HG03575 (cell line): ENCODE measurements at regions not wholly inside any gene's neighbourhood (a gene's known extent, or its start where the extent isn't known, plus 50 kb on each side); places are given as distances from the start of the nearest gene placed in this dataset.

Source experiments
- ATAC-seq: cut with Tn5 transposase; IDR thresholded peaks from one replicate; pipeline ENCODE4 v1.9.1; 2021; ENCODE audit not compliant: unreplicated experiment, insufficient number of reproducible peaks, low FRiP score; ENCODE audit errors: extremely low read depth

GRCh38 chr3:168862466-168862865 lies 766.7 kb upstream of the GOLIM4 start:
- ATAC-seq = no peak

DNA sequence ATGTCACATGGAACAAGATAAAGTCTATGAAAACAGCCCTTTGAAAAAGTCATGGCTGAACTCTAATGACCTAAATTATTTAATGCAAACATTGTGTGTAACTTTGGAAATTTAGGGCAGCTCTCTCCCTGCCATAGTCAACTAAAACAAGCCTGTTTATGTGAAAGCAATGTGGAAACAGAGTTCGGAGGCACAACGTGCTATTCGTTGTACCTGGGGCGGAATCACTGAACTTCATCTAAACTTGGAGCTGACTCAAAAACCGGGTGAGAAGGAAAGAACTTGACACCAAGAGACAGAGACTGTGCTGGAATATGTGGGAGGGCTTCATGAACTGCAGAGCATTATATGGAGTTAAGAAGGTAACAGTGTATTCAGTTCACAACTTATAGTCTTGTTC lies 764.9 kb upstream of the GOLIM4 start:
- no peak for ATAC-seq

- ATAC-seq = no peak
These were observed 764.3 kb upstream of the GOLIM4 start for GRCh38 chr3:168860028-168860427.

DNA sequence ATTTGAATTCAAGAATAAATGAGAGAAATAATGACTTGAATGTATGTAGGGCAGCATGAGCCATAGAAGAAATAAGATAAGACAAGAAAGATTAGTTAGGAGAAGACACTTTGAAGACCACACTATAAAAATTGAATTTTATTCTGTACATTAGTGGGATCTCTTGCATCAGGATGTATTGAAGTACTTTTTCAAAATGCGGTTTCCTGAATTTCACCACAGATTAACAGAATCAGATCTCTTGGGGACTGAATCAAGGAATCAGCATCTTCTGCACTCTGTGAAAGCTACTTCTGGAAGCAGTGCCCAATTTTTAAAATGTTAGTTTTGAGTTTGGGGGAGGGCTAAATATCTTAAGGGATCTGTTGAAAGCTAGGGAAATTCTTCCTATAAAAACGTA lies 763.9 kb upstream of the GOLIM4 start:
- ATAC-seq = no peak

- ATAC-seq = no peak
These were observed 763.4 kb upstream of the GOLIM4 start for GRCh38 chr3:168859143-168859542.

- no peak for ATAC-seq
These were observed 762.6 kb upstream of the GOLIM4 start for GRCh38 chr3:168858327-168858726.

- no peak for ATAC-seq
These were observed 754.4 kb upstream of the GOLIM4 start for GRCh38 chr3:168850109-168850508.

DNA sequence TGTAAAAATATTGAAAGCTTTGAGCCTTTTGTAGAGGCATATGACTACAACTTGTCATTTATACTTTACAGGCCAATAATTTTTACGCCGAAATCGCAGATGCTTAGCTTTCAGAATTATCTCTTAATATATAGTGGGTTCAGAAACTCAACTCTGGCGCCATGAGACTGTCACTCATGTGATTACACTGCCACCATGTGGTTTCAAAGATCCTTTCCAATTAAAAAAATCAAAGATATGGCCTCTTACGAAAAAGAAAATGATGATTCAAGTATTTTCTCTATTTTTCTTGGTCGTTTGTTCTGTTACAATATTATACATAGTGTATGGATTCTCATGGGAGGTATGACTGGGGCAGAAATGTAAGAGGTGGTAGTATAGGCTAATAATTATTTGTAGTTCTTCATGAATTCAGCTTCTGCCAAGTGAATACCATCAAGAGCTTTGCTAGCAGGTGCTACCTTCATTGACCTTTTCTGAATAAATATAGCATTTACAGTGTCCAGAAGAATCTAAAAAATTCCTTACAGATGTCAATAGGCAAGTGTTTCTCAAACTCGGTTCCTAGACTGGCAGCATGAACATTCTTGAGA lies 751.7 kb upstream of the GOLIM4 start:
- ATAC-seq = no peak

DNA sequence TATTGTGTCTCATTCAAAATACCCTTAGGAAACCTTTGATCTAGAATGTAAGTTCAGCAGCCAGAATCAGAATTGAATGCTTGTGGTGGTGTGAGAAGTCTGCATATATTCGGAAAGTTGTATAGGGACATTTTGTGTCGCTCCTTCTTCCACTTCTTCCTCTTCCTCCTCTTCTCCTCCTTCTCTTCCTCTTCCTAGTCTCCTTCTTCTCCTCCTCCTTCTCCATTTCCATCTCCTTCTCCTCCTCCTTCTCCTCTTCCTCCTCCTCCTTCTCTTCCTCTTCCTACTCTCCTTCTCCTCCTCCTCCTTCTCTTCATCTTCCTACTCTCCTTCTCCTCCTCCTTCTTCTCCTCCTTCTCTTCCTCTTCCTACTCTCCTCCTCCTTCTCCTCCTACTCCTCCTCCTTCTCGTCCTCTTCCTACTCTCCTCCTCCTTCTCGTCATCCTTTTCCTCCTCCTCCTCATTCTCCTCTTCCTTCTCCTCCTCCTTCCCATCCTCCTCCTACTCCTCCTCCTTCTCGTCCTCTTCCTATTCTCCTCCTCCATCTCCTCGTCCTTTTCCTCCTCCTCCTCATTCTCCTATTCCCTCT lies 749.3 kb upstream of the GOLIM4 start:
- no peak for ATAC-seq

GRCh38 chr3:168844472-168844871 lies 748.7 kb upstream of the GOLIM4 start:
- no peak for ATAC-seq

DNA sequence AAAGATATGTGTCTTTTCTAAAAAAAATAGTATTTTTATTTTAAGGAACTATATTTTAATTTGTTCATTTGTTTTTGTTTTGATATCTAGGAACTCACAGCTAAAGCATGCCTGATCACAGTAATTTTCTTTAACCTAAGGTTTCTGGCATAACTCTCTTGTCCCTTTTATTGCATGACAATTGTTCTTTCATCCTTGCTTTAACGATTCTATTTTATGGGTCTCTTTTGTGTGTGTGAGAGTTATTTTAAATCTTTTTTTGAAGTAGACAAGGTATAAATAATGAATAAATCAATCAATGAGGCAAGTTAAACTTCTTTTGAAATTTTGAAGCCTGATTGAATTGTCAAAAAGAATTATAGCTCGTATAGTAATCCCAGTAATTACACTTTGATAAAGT lies 747.8 kb upstream of the GOLIM4 start:
- no peak for ATAC-seq

DNA sequence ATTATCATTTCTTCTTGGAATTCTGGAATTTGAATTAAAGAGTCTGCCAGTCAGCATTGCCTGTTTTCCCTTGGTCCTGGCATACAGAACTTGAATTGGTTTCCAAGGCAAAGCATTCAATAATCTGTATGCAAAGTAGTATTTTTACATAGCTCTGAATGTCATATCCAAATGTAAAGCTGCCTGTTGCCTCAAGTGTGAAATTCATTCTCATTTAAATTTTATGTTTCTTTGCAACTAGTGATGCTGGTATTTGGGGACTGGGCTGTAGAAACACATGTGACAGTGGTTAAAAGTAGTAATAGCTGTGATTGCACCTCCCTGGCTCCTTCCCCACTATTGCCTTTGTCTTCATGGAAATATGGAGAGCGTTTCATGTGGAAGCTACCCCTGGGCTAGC lies 743.9 kb upstream of the GOLIM4 start:
- ATAC-seq = no peak

- ATAC-seq = no peak
These were observed 738.8 kb upstream of the GOLIM4 start for GRCh38 chr3:168834558-168834957.

- no peak for ATAC-seq
These were observed 733.2 kb upstream of the GOLIM4 start for GRCh38 chr3:168828943-168829342.

DNA sequence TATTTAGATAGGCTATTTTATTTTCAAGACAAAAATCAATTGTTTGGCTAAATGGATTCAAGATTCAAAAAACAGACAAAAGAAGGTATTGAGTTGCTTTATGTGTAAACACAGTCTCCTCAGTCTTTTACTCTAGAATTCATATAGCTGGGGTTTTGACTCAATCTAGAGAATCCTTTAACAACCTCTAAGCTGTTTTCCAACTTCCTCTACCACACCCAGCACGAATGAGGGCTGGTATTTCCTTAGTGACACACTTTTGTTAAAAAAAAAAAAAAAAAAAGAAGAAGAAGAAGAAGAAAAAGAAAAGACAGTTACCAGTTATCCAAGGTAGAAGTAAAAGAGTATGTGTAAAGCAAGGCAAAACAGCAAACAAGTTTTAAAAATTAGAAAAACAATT lies 732.8 kb upstream of the GOLIM4 start:
- no peak for ATAC-seq

GRCh38 chr3:168828014-168828413 lies 732.3 kb upstream of the GOLIM4 start:
- no peak for ATAC-seq

- ATAC-seq = no peak
These were observed 728.4 kb upstream of the GOLIM4 start for GRCh38 chr3:168824107-168824506.

GRCh38 chr3:168823466-168823865 lies 727.7 kb upstream of the GOLIM4 start:
- no peak for ATAC-seq

- no peak for ATAC-seq
These were observed 725.2 kb upstream of the GOLIM4 start for GRCh38 chr3:168820810-168821415.

DNA sequence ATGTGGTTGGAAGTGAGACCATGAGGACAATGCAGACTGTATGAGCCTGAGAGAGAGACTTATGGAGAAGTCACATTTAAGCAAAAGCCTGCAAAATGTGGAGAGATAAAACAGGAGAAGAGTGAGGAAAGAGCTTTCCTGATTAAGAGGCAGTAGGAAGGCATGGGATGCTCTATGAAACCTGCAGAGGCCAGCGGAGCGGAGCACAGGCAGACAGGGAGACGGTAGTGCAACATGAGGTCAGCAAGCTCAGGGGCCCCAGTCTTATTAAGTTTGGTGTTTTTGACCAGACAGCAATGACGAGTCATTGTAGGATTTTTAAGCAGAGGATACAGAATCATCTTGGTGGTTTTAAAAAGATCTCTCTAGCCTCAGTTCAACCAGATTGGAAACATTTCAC lies 721.5 kb upstream of the GOLIM4 start:
- no peak for ATAC-seq

GRCh38 chr3:168815946-168816345 lies 720.2 kb upstream of the GOLIM4 start:
- ATAC-seq = no peak
